Stomach (tissue), 8 donors: ENCODE measurements at regions not wholly inside any gene's neighbourhood (a gene's known extent, or its start where the extent isn't known, plus 50 kb on each side); places are given as distances from the start of the nearest gene placed in this dataset.
A peak's percentile ranks its signal among the peaks of the same experiment; 100 is the strongest.

Experiments used
- DNase-seq, 2 donors: peaks; one replicate each; pipeline versions ENCODE4 v3.0.0 to v3.0.0-alpha.2; 2013 to 2019
- H3K27ac ChIP-seq, 5 donors: fragments of 200-600 bp in 4 of 5; sonication (generic) in 4 of 5; one replicate each; pipeline ENCODE4 v1.5.1; 2013 to 2019; ENCODE audit warnings: mild to moderate bottlenecking in 1 of 5, moderate library complexity in 1 of 5
- H3K27me3 ChIP-seq, 3 donors: fragments of 200-600 bp; sonication (generic); one replicate each; pipeline ENCODE4 v1.5.1; 2017 to 2019; ENCODE audit warnings: mixed run types in 1 of 3
- H3K36me3 ChIP-seq, 4 donors: fragments of 200-600 bp; sonication (generic); 1 replicate in 3 of 4; 2 replicates in 1 of 4; pipeline ENCODE4 v1.5.1; 2016 to 2019
- H3K4me1 ChIP-seq, 4 donors: fragments of 200-600 bp; sonication (generic); one replicate each; pipeline ENCODE4 v1.5.1; 2016 to 2019
- H3K4me3 ChIP-seq, 4 donors: fragments of 200-600 bp; sonication (generic) in 3 of 4; one replicate each; pipeline ENCODE4 v1.5.1; 2016 to 2019; ENCODE audit warnings: mild to moderate bottlenecking in 1 of 4
- H3K9me3 ChIP-seq, 4 donors: fragments of 200-600 bp; sonication (generic); one replicate each; pipeline ENCODE4 v1.5.1; 2016 to 2019
- CTCF ChIP-seq, 7 experiments: fragments of 450-650 bp in 4 of 7; fragments of 200-600 bp in 3 of 7; sonication (generic) in 3 of 7; IDR thresholded peaks; one replicate each; pipeline ENCODE4 v1.5.1; 2016 to 2019; ENCODE audit warnings: antibody characterized with exemption in 7 of 7, control low read depth in 2 of 7, mild to moderate bottlenecking in 1 of 7
- EP300 ChIP-seq: sonication (generic); formaldehyde crosslinking; IDR thresholded peaks from one replicate; pipeline ENCODE4 v1.6.1; 2017; ENCODE audit warnings: antibody characterized with exemption
- POLR2A ChIP-seq, 4 donors: fragments of 450-650 bp; IDR thresholded peaks; one replicate each; pipeline ENCODE4 v1.6.1; 2016; ENCODE audit warnings: antibody characterized with exemption in 4 of 4, control low read depth in 2 of 4, mild to moderate bottlenecking in 1 of 4, moderate library complexity in 1 of 4
- POLR2AphosphoS5 ChIP-seq, 3 donors: sonication (generic); formaldehyde crosslinking; IDR thresholded peaks; one replicate each; pipeline ENCODE4 v1.6.1; 2016; ENCODE audit warnings: antibody characterized with exemption in 3 of 3
- WGBS, 5 donors: extraction: QIAGEN DNeasy Blood & Tissue Kit in 3 of 5; methylation state at CpG; one replicate each; pipeline versions ENCODE4 v1.1.5 to v1.1.7; 2013 to 2018; 5-methylcytosine and 5-hydroxymethylcytosine counted together
- intact Hi-C: fragments of 100-400 bp; cut with DNase I; formaldehyde crosslinking; loops from one replicate; pipeline ENCODE4 v1.15.1; 2023; ENCODE audit warnings: low total_unique reads
- donor health status: healthy with polysubstance abuse.
- donor health status: Bipolar disorder and iron deficiency.
- donor health status: healthy.

- no peaks in the 10 kb centered on the region for H3K27me3 ChIP-seq
These were observed 115.7 kb upstream of the C11orf87 start for GRCh38 chr11:109306322-109306721.

GRCh38 chr11:109307366-109307765 is 114.6 kb upstream of the C11orf87 start:
- no peak for DNase-seq
- WGBS, 5 donors, result 69 to 87% (median 81%) methylated on average over 3 of the region's 3 CpGs
- Histone ChIP-seq H3K27ac (no peak overlapping the region), H3K27me3 (no peaks in the 10 kb centered on the region), H3K9me3 (no peaks in the 10 kb centered on the region), H3K4me3 (no peak overlapping the region), H3K36me3 (no peaks in the 10 kb centered on the region), H3K4me1 (no peaks in the 10 kb centered on the region)
- TF ChIP-seq EP300 (no peak), POLR2AphosphoS5 (IDR thresholded peaks at IDR 0.05) (no peak), CTCF (IDR thresholded peaks at IDR 0.05) (no peak), POLR2A (IDR thresholded peaks at IDR 0.05) (no peak)
- intact Hi-C loops, result no loop called here

More at GRCh38 chr11:109306322-109306721, 115.7 kb upstream of the C11orf87 start:
- intact Hi-C loops, result no loop called here
- no peak for DNase-seq
- H3K27ac ChIP-seq, result no peak overlapping the region
- no peak overlapping the region for H3K4me3 ChIP-seq
- no peaks in the 10 kb centered on the region for H3K36me3 ChIP-seq
- H3K4me1 ChIP-seq, result no peaks in the 10 kb centered on the region
- H3K9me3 ChIP-seq, result no peaks in the 10 kb centered on the region
- TF ChIP-seq POLR2A (IDR thresholded peaks at IDR 0.05), result no peak
- no peak for TF ChIP-seq EP300
- no peak for TF ChIP-seq CTCF (IDR thresholded peaks at IDR 0.05)
- TF ChIP-seq POLR2AphosphoS5 (IDR thresholded peaks at IDR 0.05), result no peak
- WGBS, 5 donors, result 72 to 80% (median 78%) methylated on average over 2 of the region's 2 CpGs

GRCh38 chr11:109308551-109308950 is 113.4 kb upstream of the C11orf87 start:
- Histone ChIP-seq H3K4me1 (no peaks in the 10 kb centered on the region), H3K36me3 (no peaks in the 10 kb centered on the region), H3K27ac (no peak overlapping the region), H3K4me3 (no peak overlapping the region), H3K9me3 (no peaks in the 10 kb centered on the region), H3K27me3 (no peaks in the 10 kb centered on the region)
- WGBS, 5 donors, result 61 to 79% (median 75%) methylated on average over 3 of the region's 3 CpGs
- no peak for DNase-seq
- intact Hi-C loops, result no loop called here
- TF ChIP-seq POLR2AphosphoS5 (IDR thresholded peaks at IDR 0.05), result no peak
- TF ChIP-seq CTCF (IDR thresholded peaks at IDR 0.05), result no peak
- TF ChIP-seq POLR2A (IDR thresholded peaks at IDR 0.05), result no peak
- no peak for TF ChIP-seq EP300

GRCh38 chr11:109309153-109309552 is 112.8 kb upstream of the C11orf87 start:
- H3K36me3 ChIP-seq, result no peaks in the 10 kb centered on the region
- no peaks in the 10 kb centered on the region for H3K4me1 ChIP-seq
- peak in 1 of 2 donors; percentile 7 for DNase-seq
- H3K27me3 ChIP-seq, result no peaks in the 10 kb centered on the region
- no peak overlapping the region for H3K4me3 ChIP-seq
- no peaks in the 10 kb centered on the region for H3K9me3 ChIP-seq
- intact Hi-C loops, result no loop called here
- 59 to 71% (median 62%) methylated on average over 1 of the region's 1 CpG for WGBS, 5 donors
- H3K27ac ChIP-seq, result no peak overlapping the region
- TF ChIP-seq POLR2A (IDR thresholded peaks at IDR 0.05) (no peak), POLR2AphosphoS5 (IDR thresholded peaks at IDR 0.05) (no peak), EP300 (no peak), CTCF (IDR thresholded peaks at IDR 0.05) (no peak)
